Activated CD4-positive, alpha-beta T cell treated with anti-CD3 and anti-CD28 coated beads, Interleukin-2, amount 50 U/mL, for 16 hours (primary cell): ENCODE measurements at regions not wholly inside any gene's neighbourhood (a gene's known extent, or its start where the extent isn't known, plus 50 kb on each side); places are given as distances from the start of the nearest gene placed in this dataset.

ENCODE experiments used
- DNase-seq: peaks from one replicate; pipeline ENCODE4 v3.0.0-alpha.2; 2020

GRCh38 chrX:69221239-69222102 is 56.2 kb upstream of the PJA1 start:
- no peak for DNase-seq

- DNase-seq, result no peak
Measured at GRCh38 chrX:69218407-69218997, 53.2 kb upstream of the PJA1 start.

- no peak for DNase-seq
Measured at GRCh38 chrX:69216911-69217310, 51.7 kb upstream of the PJA1 start.

- no peak for DNase-seq
Measured at GRCh38 chrX:69216446-69216845, 51.2 kb upstream of the PJA1 start.

- no peak for DNase-seq
Measured at GRCh38 chrX:69215161-69215875, 50.1 kb upstream of the PJA1 start.
